B cell (primary cell): ENCODE measurements at regions not wholly inside any gene's neighbourhood (a gene's known extent, or its start where the extent isn't known, plus 50 kb on each side); places are given as distances from the start of the nearest gene placed in this dataset.

ENCODE experiments used
- ATAC-seq: fragments of 200-7000 bp; cut with Tn5 transposase; one replicate; pipeline ENCODE4 v1.10.0; 2021; ENCODE audit warnings: low read depth, mild to moderate bottlenecking, moderate number of reproducible peaks, moderate library complexity
- CTCF ChIA-PET: fragments of 350-600 bp; sonication (Branson Sonifier 250); formaldehyde crosslinking; loops from one replicate; lab custom pipeline; 2021; ENCODE audit warnings: antibody characterized with exemption, inconsistent platforms; lab: Charles Lee
- POLR2A ChIA-PET: fragments of 350-600 bp; sonication (Branson Sonifier 250); formaldehyde crosslinking; loops from one replicate; lab custom pipeline; 2021; ENCODE audit warnings: antibody characterized with exemption; lab: Charles Lee
- DNase-seq: peaks from one replicate; pipeline ENCODE4 v3.0.0; 2013
- H2AFZ ChIP-seq: 2 replicates; pipeline ENCODE4 v1.6.1; 2012; ENCODE audit warnings: mild to moderate bottlenecking, low read depth, low read length; ENCODE audit not compliant: insufficient read depth, poor library complexity, severe bottlenecking
- H3K27ac ChIP-seq, 2 donors: 1 replicate in 1 of 2; 2 replicates in 1 of 2; pipeline ENCODE4 v1.5.1; 2012 to 2013; ENCODE audit warnings: low read length in 2 of 2, mild to moderate bottlenecking in 2 of 2, moderate library complexity in 1 of 2
- H3K27me3 ChIP-seq, 4 experiments: fragments of 200-600 bp in 1 of 4; sonication (generic) in 1 of 4; replicated peaks in 1 of 4; 1 replicate in 2 of 4; 2 replicates in 2 of 4; pipeline versions ENCODE4 v1.6.1 to v1.7.0; 2013 to 2016; ENCODE audit warnings: low read length in 3 of 4, mild to moderate bottlenecking in 2 of 4, mixed read lengths in 1 of 4, moderate library complexity in 1 of 4; ENCODE audit not compliant: insufficient read depth in 4 of 4, control insufficient read depth in 3 of 4; ENCODE audit errors: control extremely low read depth in 1 of 4
- H3K36me3 ChIP-seq, 2 experiments: replicated peaks in 1 of 2; 1 replicate in 1 of 2; 2 replicates in 1 of 2; pipeline versions ENCODE4 v1.6.1 to v1.7.1; 2013; ENCODE audit warnings: low read length in 1 of 2; ENCODE audit not compliant: insufficient read depth in 2 of 2, control insufficient read depth in 1 of 2; ENCODE audit errors: control extremely low read depth in 1 of 2, extremely low read depth in 1 of 2
- H3K4me1 ChIP-seq, 2 donors: fragments of 200-600 bp in 1 of 2; sonication (generic) in 1 of 2; 1 replicate in 1 of 2; 2 replicates in 1 of 2; pipeline versions ENCODE4 v1.5.1 to v1.6.1; 2013 to 2017; ENCODE audit warnings: low read length in 2 of 2; ENCODE audit not compliant: control insufficient read depth in 2 of 2, insufficient read depth in 2 of 2
- H3K4me2 ChIP-seq: replicated peaks from 2 replicates; pipeline ENCODE3; 2012; ENCODE audit warnings: mild to moderate bottlenecking, low read depth, low read length; ENCODE audit not compliant: poor library complexity, severe bottlenecking
- H3K4me3 ChIP-seq, 5 experiments: fragments of 200-600 bp in 1 of 5; sonication (generic) in 1 of 5; 1 replicate in 3 of 5; 2 replicates in 2 of 5; pipeline versions ENCODE4 v1.5.1 to v1.7.0; 2011 to 2016; ENCODE audit warnings: low read length in 4 of 5, mild to moderate bottlenecking in 4 of 5, low read depth in 2 of 5, control low read depth in 1 of 5, moderate library complexity in 1 of 5; ENCODE audit not compliant: insufficient read depth in 1 of 5; ENCODE audit errors: control extremely low read depth in 1 of 5, extremely low read depth in 1 of 5
- H3K79me2 ChIP-seq: fragments of 200-600 bp; sonication (generic); one replicate; pipeline ENCODE4 v1.6.0; 2016; ENCODE audit warnings: low read length; ENCODE audit not compliant: control insufficient read depth, insufficient read depth
- H3K9ac ChIP-seq: fragments of 200-600 bp; sonication (generic); 2 replicates; pipeline ENCODE4 v1.6.1; 2017; ENCODE audit warnings: mild to moderate bottlenecking, low read length, moderate library complexity
- H3K9me3 ChIP-seq, 3 donors: one replicate each; pipeline versions ENCODE4 v1.6.1 to v1.7.1; 2013; ENCODE audit warnings: low read length in 2 of 3; ENCODE audit not compliant: control insufficient read depth in 2 of 3, insufficient read depth in 1 of 3; ENCODE audit errors: control extremely low read depth in 1 of 3
- H4K20me1 ChIP-seq: 2 replicates; pipeline ENCODE4 v1.6.0; 2012; ENCODE audit warnings: mild to moderate bottlenecking, low read length; ENCODE audit not compliant: insufficient read depth, control insufficient read depth, poor library complexity, severe bottlenecking
- H3K27ac Mint-ChIP-seq: one replicate; pipeline ENCODE4 v1.8.0; 2021; ENCODE audit warnings: mixed read lengths
- H3K27me3 Mint-ChIP-seq: one replicate; pipeline ENCODE4 v1.8.0; 2021; ENCODE audit warnings: mixed read lengths
- H3K4me1 Mint-ChIP-seq: one replicate; pipeline ENCODE4 v1.8.0; 2021; ENCODE audit warnings: mixed read lengths
- H3K4me3 Mint-ChIP-seq: one replicate; pipeline ENCODE4 v1.8.0; 2021; ENCODE audit warnings: mixed read lengths
- H3K9me3 Mint-ChIP-seq: one replicate; pipeline ENCODE4 v1.8.0; 2022; ENCODE audit warnings: mixed read lengths; ENCODE audit not compliant: insufficient read depth
- EZH2 ChIP-seq: IDR thresholded peaks from 2 replicates; pipeline ENCODE4 v1.6.1; 2012; ENCODE audit warnings: borderline replicate concordance, low read depth, mild to moderate bottlenecking, moderate library complexity, low read length; ENCODE audit not compliant: insufficient read depth, poor library complexity, severe bottlenecking
- WGBS: methylation state at CpG from one replicate; pipeline ENCODE4 v1.1.5; 2013; ENCODE audit warnings: missing lambda C conversion rate; ENCODE audit not compliant: insufficient coverage; 5-methylcytosine and 5-hydroxymethylcytosine counted together
- intact Hi-C: fragments of 100-400 bp; cut with micrococcal nuclease; formaldehyde crosslinking; loops from one replicate; pipeline ENCODE4 v1.10.0; 2022
- TF ChIP-seq, protein P1 (sequence below): fragments of 200-600 bp; IDR thresholded peaks from one replicate; pipeline ENCODE4 v1.8.0; 2022; ENCODE audit warnings: antibody characterized with exemption, mild to moderate bottlenecking

DNA sequence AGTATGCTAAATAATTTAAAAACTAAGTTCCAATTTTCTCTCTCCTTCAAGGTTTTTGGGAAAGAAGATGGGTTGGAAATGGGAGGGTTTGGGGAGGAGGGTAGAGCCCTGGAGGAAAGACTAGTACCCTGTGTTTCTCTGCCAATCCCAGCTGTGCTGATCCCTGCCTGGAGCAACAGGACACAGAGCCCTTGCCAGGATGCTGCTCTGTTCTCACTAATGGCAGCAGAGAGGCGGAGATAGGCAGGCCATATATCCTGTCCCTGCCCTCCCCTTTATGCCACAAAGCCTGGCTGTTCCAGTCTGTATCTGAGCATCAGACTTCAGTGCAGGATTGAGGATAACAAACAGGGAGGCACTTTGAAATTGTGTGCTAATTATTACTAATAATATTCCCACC lies 99.0 kb downstream of the C12orf75 start:
- ChIA-PET CTCF (no interaction called here), POLR2A (no interaction called here)
- Mint-ChIP-seq H3K4me3 (no peak overlapping the region), H3K27ac (no peak overlapping the region), H3K9me3 (no peaks in the 10 kb centered on the region), H3K4me1 (no peaks in the 10 kb centered on the region), H3K27me3 (peaks cover 42% of the 10 kb centered on the region)
- TF ChIP-seq, protein P1, sequence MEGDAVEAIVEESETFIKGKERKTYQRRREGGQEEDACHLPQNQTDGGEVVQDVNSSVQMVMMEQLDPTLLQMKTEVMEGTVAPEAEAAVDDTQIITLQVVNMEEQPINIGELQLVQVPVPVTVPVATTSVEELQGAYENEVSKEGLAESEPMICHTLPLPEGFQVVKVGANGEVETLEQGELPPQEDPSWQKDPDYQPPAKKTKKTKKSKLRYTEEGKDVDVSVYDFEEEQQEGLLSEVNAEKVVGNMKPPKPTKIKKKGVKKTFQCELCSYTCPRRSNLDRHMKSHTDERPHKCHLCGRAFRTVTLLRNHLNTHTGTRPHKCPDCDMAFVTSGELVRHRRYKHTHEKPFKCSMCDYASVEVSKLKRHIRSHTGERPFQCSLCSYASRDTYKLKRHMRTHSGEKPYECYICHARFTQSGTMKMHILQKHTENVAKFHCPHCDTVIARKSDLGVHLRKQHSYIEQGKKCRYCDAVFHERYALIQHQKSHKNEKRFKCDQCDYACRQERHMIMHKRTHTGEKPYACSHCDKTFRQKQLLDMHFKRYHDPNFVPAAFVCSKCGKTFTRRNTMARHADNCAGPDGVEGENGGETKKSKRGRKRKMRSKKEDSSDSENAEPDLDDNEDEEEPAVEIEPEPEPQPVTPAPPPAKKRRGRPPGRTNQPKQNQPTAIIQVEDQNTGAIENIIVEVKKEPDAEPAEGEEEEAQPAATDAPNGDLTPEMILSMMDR = no peak
- TF ChIP-seq EZH2 = no peak
- Histone ChIP-seq H3K9ac (no peak overlapping the region), H3K4me2 (no peak overlapping the region), H3K4me3 (no peak overlapping the region), H3K36me3 (no peaks in the 10 kb centered on the region), H3K79me2 (no peaks in the 10 kb centered on the region), H3K27ac (no peak overlapping the region), H3K9me3 (no peaks in the 10 kb centered on the region), H3K4me1 (no peaks in the 10 kb centered on the region), H4K20me1 (no peaks in the 10 kb centered on the region), H3K27me3 (peaks cover 0 to 20% (median 10%) of the 10 kb centered on the region in 4 experiments), H2AFZ (no peak overlapping the region)
- WGBS = no CpG with 5 or more reads among the region's 1 CpG
- ATAC-seq = no peak
- intact Hi-C loops = no loop called here
- no peak for DNase-seq

DNA sequence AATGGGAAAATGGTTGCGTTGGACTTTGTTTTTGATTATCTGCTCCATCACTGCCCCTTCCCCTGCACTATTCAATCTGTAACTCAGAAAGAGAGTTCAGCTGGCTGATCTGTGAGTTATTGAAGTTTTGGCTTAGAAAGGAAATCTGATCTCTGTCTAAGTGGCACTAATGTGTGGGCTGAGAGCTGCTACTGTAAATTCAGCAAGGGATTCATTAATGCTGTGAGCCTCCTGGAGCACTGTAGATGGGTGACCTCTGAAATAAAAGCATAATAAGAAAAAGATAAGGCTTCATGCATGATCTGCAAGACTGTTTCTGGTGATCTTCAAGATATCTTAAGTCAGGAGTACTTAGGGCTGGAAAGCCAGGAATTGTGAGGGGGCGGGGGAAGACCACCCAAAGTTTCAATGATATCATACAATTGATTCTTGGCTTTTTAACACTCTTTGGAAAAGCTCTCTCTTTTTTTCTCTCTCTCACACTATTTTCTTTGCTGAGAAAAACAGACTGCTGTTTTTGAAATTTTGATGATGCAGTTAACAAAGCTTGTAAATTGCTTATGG lies 101.1 kb downstream of the C12orf75 start:
- ChIA-PET POLR2A (no interaction called here), CTCF (interaction anchor here (2.6 kb wide), 1 partner anchor 11 kb away, joined by 9 read pairs; no protein-coding TSS in a partner anchor)
- no peaks in the 10 kb centered on the region for H3K9me3 Mint-ChIP-seq
- no peaks in the 10 kb centered on the region for H3K9me3 ChIP-seq
- H3K4me1 ChIP-seq = no peaks in the 10 kb centered on the region
- H3K27ac ChIP-seq = no peak overlapping the region
- H3K4me3 ChIP-seq = no peak overlapping the region
- intact Hi-C loops = no loop called here
- no peak overlapping the region for H3K4me3 Mint-ChIP-seq
- no peak overlapping the region for H2AFZ ChIP-seq
- ATAC-seq (no peak), DNase-seq (no peak)
- TF ChIP-seq, protein P1 = no peak
- TF ChIP-seq EZH2 = no peak
- no peaks in the 10 kb centered on the region for H4K20me1 ChIP-seq
- no peaks in the 10 kb centered on the region for H3K4me1 Mint-ChIP-seq
- H3K27ac Mint-ChIP-seq = no peak overlapping the region
- peaks cover 47% of the 10 kb centered on the region for H3K27me3 Mint-ChIP-seq
- no peak overlapping the region for H3K9ac ChIP-seq
- no peaks in the 10 kb centered on the region for H3K36me3 ChIP-seq
- H3K27me3 ChIP-seq = peaks cover 0 to 17% (median 6%) of the 10 kb centered on the region in 4 experiments
- H3K4me2 ChIP-seq = no peak overlapping the region
- no peaks in the 10 kb centered on the region for H3K79me2 ChIP-seq
- no CpG with 5 or more reads among the region's 2 CpGs for WGBS
